SK-MEL-5 (cell line): ENCODE measurements at regions not wholly inside any gene's neighbourhood (a gene's known extent, or its start where the extent isn't known, plus 50 kb on each side); places are given as distances from the start of the nearest gene placed in this dataset.
A peak's percentile ranks its signal among the peaks of the same experiment; 100 is the strongest.

Source experiments
- DNase-seq: peaks from one replicate; pipeline ENCODE4 v3.0.0-alpha.2; 2016; ENCODE audit warnings: low read depth, low spot score
- in situ Hi-C: cut with HindIII; loops from 2 replicates; pipeline ENCODE4 v1.10.0; 2016; ENCODE audit warnings: low sequenced_read_pairs, high pct_unique_total_duplicates, low pct_unique_long_range_greater_than_20kb

GRCh38 chr1:116224561-116224960, 113.4 kb downstream of the MAB21L3 start:
- no peak for DNase-seq
- in situ Hi-C loops = no loop called here

GRCh38 chr1:116226017-116226416, 114.8 kb downstream of the MAB21L3 start:
- in situ Hi-C loops = no loop called here
- peak; percentile 62 for DNase-seq

GRCh38 chr1:116228511-116228910, 117.3 kb downstream of the MAB21L3 start:
- DNase-seq = no peak
- in situ Hi-C loops = no loop called here

GRCh38 chr1:116230712-116231111, 119.5 kb downstream of the MAB21L3 start:
- no peak for DNase-seq

GRCh38 chr1:116231752-116232151, 120.6 kb downstream of the MAB21L3 start:
- no peak for DNase-seq
- in situ Hi-C loops = no loop called here

More at GRCh38 chr1:116230712-116231111, 119.5 kb downstream of the MAB21L3 start:
- in situ Hi-C loops = no loop called here

GRCh38 chr1:116232989-116233514, 121.9 kb downstream of the MAB21L3 start:
- DNase-seq = peak; percentile 38
- in situ Hi-C loops = no loop called here

GRCh38 chr1:116234429-116234828, 123.2 kb downstream of the MAB21L3 start:
- DNase-seq = no peak
- in situ Hi-C loops = no loop called here

- DNase-seq = no peak
- in situ Hi-C loops = no loop called here
Observed at GRCh38 chr1:116239916-116240315, 128.7 kb downstream of the MAB21L3 start.

- in situ Hi-C loops = no loop called here
- DNase-seq = no peak
Observed at GRCh38 chr1:116242741-116243140, 130.3 kb upstream of the ATP1A1 start.

- DNase-seq = no peak
- in situ Hi-C loops = no loop called here
Observed at GRCh38 chr1:116243333-116244054, 129.6 kb upstream of the ATP1A1 start.

- in situ Hi-C loops = no loop called here
- no peak for DNase-seq
Observed at GRCh38 chr1:116246174-116246573, 126.9 kb upstream of the ATP1A1 start.

GRCh38 chr1:116252271-116252670, 120.8 kb upstream of the ATP1A1 start:
- DNase-seq = no peak
- in situ Hi-C loops = no loop called here

- DNase-seq = no peak
- in situ Hi-C loops = no loop called here
Observed at GRCh38 chr1:116252785-116253184, 120.3 kb upstream of the ATP1A1 start.

- DNase-seq = no peak
- in situ Hi-C loops = no loop called here
Observed at GRCh38 chr1:116253566-116254382, 119.3 kb upstream of the ATP1A1 start.

GRCh38 chr1:116254776-116255175, 118.3 kb upstream of the ATP1A1 start:
- DNase-seq = peak; percentile 43
- in situ Hi-C loops = no loop called here

GRCh38 chr1:116255486-116256285, 117.4 kb upstream of the ATP1A1 start:
- no peak for DNase-seq
- in situ Hi-C loops = no loop called here

GRCh38 chr1:116256286-116256649, 116.8 kb upstream of the ATP1A1 start:
- DNase-seq = no peak
- in situ Hi-C loops = no loop called here

- in situ Hi-C loops = no loop called here
- no peak for DNase-seq
Observed at GRCh38 chr1:116256875-116257274, 116.2 kb upstream of the ATP1A1 start.
